NCI-H1436 treated with DMSO at 0.1 percent for 48 hours (cell line): ENCODE measurements at regions not wholly inside any gene's neighbourhood (a gene's known extent, or its start where the extent isn't known, plus 50 kb on each side); places are given as distances from the start of the nearest gene placed in this dataset.

Experiments
- DNase-seq: peaks from one replicate; lab custom pipeline; 2025; lab: John Stamatoyannopoulos, UW

DNA sequence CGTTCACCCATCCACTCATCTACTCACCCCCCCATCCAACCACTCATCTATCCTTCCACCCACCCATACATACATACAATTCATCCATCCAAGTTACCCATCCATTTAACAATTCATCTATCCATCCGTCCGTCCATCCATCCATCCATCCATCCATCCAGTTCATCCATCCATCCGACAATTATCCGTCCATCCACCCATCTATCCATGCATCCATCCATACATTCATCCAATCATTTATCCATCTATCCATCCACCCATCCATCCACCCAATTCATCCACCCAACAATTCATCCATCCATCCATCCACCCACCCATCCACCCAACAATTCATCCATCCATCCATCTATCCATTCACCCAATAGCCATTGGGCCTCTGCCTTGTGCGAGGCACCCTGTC is 173.2 kb upstream of the MVB12B start:
- DNase-seq: no peak

DNA sequence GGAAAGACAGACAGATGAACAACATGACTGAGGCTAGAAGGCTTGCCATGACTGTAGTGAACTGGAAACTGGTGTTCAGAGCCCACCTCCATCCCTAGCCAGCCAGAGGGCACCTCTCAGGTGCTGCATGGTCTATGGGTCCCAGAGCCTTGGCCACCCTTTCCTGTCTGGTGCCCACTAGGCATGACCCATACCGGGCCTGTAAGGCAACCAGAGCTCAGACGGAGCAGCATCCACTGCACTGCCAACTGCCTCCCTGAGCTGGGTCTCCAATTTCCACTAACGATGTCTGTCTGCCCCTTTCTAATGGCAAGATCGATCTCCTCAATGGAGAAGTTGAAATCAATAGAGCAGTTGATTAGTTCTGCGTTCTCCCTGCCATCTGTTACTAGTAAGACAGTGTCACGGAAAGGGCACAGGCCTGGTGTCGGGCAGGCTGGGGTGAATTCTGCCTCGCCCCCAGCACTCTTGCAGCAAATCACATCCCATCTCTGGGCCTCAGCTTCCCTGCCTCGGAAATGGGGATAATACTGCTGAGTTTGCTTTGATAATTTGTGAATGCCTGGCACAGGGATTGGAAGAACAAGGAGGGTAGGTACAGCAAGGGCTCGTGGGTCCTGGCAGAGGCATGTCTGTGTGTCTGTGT is 172.3 kb upstream of the MVB12B start:
- DNase-seq: no peak

DNA sequence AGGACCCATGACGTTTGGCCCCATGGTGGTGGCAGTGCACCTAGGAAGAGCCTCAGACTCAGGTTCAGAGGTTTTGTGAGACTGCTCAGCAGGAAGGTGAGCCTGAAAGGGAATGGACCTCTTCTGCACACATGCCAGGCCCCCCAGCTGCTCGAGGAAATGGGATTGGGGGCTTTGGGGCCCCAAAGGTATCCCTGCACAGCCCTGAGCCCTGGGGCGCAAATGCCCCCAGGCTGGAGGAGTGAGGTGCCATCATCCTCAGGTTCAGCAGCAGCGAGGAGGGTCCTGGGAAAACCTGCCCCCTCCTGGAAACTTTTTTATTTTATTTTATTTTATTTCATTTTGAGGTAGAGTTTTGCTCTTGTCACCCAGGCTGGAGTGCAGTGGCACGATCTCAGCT is 171.8 kb upstream of the MVB12B start:
- no peak for DNase-seq

- no peak for DNase-seq
Observed at GRCh38 chr9:126155756-126156664, 170.6 kb upstream of the MVB12B start.

GRCh38 chr9:126156898-126157297 is 169.7 kb upstream of the MVB12B start:
- no peak for DNase-seq

DNA sequence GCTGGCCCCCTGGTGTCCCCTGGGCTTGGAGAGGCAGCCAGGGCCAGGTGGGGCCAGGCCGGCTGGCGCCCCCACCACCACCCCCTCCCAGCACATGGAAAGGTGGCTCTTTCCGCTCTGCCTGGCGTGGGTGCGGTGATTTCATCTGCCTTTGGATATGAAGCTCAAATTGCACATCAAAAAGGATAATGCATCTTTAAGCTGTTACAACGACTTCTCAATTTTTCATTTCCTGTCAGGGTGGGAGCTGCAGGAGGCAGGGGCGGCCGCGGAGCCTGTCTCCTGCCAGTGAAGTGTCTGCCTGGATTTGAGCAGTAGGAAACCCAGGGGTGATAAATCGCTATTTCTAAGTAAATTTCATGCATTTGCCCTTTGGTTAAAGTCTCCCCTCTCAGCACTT is 169.2 kb upstream of the MVB12B start:
- no peak for DNase-seq

DNA sequence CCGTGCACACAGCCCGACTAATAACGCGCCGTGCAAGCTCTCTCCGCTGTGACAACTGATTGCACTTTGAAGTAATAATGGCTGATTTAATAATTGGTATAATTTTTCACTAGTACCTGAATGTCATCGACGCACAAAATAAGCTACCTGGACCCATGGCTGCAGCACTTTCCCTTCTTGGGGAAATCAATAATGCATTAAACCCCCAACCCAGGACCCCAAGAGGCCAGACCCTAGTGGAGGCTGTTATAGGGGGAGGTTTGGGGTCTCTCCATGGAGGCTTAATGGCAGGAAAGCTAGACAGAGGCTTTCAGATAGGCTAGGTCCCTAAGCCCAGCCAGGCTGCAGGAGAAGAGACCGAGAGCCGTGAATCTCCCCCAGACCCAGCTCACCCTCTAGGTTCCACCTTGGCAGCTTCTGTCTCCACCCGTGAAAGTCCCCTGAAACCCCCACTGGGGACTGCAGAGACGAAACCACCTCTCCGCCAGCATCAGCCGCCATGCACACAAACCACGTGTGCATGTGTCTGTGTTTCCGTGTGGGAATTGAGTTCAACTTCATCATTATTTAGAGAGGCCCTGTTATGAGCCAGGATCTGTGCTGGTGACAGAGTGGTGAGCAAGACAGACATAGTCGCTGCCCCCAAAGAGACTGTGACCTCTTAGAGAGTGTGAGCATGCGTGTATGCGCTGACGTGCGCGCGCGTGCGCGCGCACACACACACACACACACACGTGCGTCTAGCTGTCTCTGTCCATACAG is 168.6 kb upstream of the MVB12B start:
- no peak for DNase-seq

DNA sequence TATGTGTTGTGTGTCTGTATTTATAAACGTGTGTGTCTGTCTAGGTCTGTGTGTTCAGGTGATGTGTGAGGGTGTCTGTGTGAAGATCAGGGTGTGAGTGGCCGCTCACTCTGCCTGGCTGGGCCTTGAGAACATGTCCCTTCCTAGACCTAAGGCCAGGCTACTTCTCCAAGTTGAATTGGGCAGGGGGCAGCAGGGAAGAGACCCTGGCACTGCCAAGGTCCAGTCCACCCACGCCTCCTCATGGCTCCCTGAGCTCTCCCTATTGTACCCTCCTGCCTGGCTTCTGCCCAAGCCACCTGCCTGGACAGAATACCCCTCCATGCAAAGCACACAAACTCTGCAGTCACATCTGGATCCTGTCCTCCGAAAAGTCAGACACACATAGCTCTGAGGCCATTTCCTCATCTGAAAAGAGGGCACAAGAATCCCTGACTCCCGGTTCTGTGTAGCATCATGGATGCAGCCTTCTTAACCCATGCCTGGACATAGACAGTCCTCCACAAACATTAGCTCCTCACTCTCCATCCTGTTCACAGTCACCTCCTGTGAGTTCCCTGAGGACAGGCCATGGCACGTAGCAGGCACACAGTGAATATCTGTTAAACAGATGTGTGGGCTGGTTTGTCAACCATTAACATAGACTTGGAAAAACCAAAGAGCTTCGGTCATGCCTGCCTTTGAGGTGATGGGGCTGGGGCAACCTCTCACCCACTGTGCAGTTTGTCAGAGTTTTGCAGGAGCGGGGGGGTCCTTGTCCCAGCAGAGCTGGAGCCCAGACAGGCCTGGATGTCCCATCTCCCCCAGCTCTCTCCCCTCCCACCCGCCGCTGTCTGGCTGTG is 167.8 kb upstream of the MVB12B start:
- DNase-seq: no peak

DNA sequence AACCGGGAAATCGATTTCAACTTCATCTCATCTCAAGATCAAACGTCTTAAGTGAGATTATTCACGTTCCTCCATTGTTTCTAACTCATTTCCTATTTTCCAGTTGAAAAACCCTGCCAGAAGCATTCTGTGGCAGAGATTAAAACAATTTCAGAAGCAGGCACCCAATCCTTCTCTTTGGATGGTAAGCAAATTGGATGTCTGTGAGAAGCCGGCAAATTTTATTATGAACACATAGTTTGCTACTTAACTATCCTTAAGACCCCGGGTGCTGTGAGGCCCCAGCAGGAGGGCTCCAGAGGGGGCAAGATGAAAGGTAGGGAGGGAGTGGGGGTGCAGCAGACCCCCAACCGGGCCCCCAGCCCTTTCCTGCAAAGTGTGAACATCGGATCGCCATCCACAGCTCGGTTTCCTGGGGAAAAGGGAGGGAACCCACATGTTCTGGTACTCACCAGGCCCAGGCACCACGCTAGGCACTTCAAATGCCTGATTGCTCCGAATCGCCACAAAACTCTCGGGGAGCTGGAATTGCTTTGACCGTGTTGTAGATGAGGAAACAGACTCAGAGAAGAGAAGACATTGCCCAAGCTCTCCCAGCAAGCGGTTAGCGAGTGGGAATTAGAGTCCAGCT is 167.1 kb upstream of the MVB12B start:
- DNase-seq: no peak

DNA sequence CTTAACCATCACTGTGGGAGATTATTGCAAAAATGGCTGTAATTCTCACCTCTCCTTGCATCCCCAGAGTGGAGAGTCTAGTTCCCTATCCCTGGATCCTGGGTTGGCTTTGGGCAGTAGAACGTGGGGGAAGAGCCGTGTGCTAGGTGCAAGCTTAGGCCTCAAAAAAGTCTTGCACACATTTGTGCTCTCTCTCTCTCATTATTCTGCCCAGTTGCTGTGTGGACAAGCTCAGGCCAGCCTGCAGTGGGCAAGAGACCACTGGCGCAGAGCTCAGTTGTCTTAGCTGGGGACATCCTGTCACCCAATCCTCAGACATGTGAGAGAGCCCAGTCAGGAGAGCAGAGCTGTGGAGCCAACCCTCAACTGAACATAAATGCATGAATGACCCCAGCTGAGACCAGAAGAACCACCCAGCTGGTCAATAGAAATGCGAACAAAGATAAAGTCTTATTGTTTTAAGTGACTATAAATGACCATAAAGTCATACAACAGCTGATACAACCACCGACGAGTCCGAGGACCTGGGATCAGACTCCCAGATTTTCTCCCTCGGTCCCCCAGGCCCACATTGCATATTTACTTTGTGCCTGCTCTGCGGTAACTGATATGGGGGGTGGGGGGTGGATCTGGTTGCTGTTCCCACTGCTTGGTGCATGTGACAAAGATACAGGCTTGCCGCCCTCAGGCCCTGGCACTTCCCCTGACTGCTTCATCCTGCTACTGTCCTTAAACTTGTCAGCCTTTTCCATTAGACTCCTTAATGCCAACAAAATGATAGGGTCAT is 166.4 kb upstream of the MVB12B start:
- no peak for DNase-seq

DNA sequence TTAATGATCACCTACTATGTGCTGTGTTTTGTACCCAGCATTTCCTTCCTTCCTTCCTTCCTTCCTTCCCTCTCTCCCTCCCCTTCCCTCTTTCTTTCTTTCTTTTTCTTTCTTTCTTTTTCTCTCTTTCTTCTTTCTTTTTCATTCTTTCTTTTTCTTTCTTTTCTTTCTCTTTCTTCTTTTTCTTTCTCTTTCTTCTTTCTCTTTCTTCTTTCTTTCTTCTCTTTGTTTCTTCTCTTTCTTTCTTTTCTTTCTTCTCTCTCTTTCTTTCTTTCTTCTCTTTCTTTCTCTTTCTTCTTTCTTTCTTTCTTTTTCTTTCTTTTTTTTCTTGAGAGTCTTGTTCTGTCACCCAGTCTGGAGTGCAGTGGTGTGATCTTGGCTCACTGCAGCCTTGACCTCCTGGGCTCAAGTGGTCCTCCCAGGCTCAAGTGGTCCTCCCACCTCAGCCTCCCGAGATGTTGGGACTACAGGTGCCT is 165.7 kb upstream of the MVB12B start:
- no peak for DNase-seq

- DNase-seq: no peak
Observed at GRCh38 chr9:126162611-126163381, 163.8 kb upstream of the MVB12B start.

DNA sequence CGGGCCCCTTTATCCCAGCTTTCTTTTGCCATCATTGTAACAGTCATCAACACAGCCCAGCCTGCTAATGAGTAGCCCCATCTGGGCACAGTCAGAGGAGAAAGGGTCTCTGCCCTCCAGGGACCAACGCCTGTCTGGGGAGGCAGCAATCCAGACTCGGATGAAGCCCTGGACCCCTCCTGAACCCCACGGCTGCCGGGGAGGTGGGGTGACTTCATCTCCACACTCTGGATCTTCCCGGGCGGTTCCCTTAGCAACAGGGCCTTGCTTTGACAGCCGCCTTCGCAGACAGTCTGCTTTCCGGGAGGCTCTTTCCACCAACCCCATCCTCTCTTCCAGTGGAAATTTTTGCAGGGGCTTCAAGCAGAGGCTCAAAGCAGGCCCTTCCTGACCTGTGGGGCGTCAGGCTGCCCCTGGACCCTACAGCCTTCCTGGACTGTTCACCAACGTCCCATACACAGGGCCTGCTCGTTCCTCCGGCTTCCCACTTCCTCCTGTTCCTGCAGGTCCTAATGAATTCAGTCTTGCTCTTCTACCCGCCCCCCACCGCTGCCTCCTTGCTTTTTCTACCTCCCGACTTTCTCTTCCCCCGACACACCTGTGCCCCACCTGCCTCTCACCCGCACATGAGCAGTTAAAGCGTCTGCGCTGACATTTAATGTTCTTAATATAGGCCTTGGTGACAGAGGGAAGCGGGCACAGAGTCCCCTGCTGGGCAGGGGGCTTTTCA is 161.7 kb upstream of the MVB12B start:
- DNase-seq: no peak

DNA sequence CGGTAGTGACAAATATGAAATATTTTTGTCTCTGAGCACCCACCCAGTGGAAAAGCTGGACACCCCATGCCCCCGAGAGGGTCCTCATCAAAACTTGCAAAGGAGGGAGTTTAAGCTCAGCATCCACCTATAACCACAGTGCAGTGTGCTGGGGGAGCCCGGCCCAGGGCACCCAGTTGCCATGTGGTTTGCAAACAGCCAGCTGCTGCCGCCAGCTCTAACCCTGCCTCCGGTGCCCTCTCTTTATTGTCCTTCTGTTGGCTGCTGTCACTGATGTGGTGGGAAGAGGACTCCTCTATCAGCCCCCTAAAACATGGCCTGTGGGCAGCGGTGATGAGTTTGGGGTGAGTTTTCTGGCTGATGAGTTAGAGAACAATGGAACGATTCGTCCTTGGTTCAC is 160.9 kb upstream of the MVB12B start:
- DNase-seq: no peak

DNA sequence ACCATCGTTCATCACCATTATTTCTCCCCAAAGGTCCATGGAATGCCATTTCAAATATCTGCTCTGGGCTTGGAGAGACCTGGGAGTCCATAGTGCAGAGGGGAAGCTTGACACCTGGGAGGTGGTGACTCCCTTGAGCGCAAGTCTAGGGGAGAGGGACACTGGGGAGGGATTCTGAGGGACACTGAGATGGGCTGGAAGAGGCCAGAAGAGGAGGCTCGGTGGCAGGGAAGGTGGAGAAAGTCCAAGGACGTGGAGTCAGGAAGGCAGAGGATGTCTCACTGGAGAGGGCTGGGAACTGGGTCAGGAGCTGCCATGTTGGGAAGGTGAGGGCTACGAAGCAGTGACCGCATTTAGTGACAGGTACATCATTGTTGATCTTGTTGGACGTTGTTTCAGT is 160.3 kb upstream of the MVB12B start:
- DNase-seq: no peak

DNA sequence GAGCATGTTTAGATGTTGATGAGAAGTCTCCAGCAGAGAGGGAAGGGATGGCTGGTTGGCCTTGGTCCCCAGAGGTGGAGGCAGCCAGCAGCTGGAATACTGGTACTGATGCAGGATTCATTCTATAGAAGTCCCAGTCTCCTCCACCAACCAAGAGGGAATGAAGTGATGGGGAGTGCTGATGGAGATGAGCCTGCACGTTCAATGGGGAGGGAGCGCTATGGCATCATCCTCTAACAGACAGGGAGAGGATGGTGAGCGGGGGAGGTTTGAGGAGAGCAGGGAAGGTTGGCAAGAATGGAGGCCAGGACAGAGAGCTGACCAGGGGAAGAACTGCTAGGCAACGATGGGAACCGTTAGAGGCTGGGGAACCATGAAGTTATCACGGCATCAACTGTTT is 159.8 kb upstream of the MVB12B start:
- no peak for DNase-seq

GRCh38 chr9:126169736-126170135 is 156.9 kb upstream of the MVB12B start:
- DNase-seq: no peak

DNA sequence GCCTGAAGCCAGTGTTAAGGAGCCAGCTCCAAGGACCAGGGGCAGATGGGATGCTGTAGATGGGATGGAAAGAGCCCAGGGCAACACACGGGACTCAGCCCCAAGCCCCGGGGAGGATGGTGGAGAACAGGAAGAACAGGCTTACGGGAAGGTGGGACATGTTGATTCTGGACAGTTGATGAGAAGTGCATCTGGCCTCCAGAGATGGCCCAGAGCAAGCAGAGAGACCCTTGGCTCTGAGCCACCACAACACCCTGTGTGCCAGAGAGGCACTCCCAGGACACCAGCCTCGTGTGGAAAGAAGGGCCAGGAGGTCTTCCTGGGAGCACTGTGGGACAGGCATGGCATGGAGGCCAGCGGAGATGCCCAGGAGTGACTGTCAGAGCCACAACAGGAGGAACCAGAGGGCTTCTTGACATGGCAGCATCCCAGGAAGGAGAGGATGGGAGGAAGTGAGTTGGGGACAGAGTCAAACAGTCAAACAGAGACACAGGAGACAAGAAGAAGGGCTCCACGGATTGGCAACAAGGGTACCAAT is 156.3 kb upstream of the MVB12B start:
- DNase-seq: no peak

GRCh38 chr9:126171641-126172040 is 155.0 kb upstream of the MVB12B start:
- no peak for DNase-seq
